ENCODE measurements at regions not wholly inside any gene's neighbourhood (a gene's known extent, or its start where the extent isn't known, plus 50 kb on each side); places are given as distances from the start of the nearest gene placed in this dataset.

- Histone ChIP-seq H4K8ac (ENCODE audit: extremely low read depth, insufficient read depth, low read length) (no peak overlapping the region), H3K79me2 (ENCODE audit: control insufficient read depth in 1 of 2, insufficient read depth in 2 of 2, low read length in 2 of 2) (no peaks in the 10 kb centered on the region), H3K56ac (replicated peaks; ENCODE audit: insufficient read length, low read depth, low read length) (no peak overlapping the region), H3K4ac (replicated peaks; ENCODE audit: insufficient read length, low read depth, low read length) (no peak overlapping the region), H3K4me2 (ENCODE audit: insufficient read depth in 1 of 2, low read depth in 2 of 2, low read length in 2 of 2) (no peak overlapping the region), H3K18ac (ENCODE audit: extremely low read depth, low read length) (no peak overlapping the region), H3K23ac (ENCODE audit: insufficient read length) (no peak overlapping the region), H3K4me3 (ENCODE audit: extremely low read depth in 1 of 4, insufficient read depth in 2 of 4, low read depth in 3 of 4, low read length in 4 of 4) (no peak overlapping the region), H3K14ac (ENCODE audit: insufficient read length) (no peak overlapping the region), H2BK120ac (replicated peaks; ENCODE audit: low read depth, low read length) (no peak overlapping the region), H2AK5ac (ENCODE audit: low read depth, low read length) (no peak overlapping the region), H2BK20ac (ENCODE audit: low read length) (no peak overlapping the region), H3K23me2 (ENCODE audit: low read depth, low read length) (no peaks in the 10 kb centered on the region), H3K4me1 (replicated peaks in 1 of 4; ENCODE audit: control insufficient read depth in 3 of 4, insufficient read depth in 4 of 4, low read length in 3 of 4) (peaks cover 0 to 6% (median 0%) of the 10 kb centered on the region in 4 experiments; a peak in 2 of 7 replicates), H3K9ac (replicated peaks in 1 of 4; ENCODE audit: extremely low read depth in 1 of 4, low read depth in 3 of 4, low read length in 3 of 4) (no peak overlapping the region), H4K20me1 (replicated peaks in 1 of 2; ENCODE audit: control insufficient read depth in 1 of 2, insufficient read depth in 2 of 2, low read length in 2 of 2) (no peaks in the 10 kb centered on the region), H3K27me3 (replicated peaks in 1 of 4; ENCODE audit: control insufficient read depth in 3 of 4, extremely low read depth in 1 of 4, insufficient read depth in 3 of 4, low read length in 3 of 4) (no peaks in the 10 kb centered on the region), H2AFZ (ENCODE audit: low read length) (no peak overlapping the region), H2BK5ac (ENCODE audit: low read depth, low read length) (no peak overlapping the region), H2BK15ac (ENCODE audit: low read length) (no peak overlapping the region), H3K9me3 (ENCODE audit: insufficient read depth in 2 of 2, low read depth in 1 of 2, low read length in 1 of 2) (no peaks in the 10 kb centered on the region), H3K36me3 (ENCODE audit: control insufficient read depth in 2 of 4, insufficient read depth in 4 of 4, low read length in 3 of 4) (no peaks in the 10 kb centered on the region), H4K5ac (ENCODE audit: insufficient read length, low read depth, low read length) (no peak overlapping the region), H3K79me1 (ENCODE audit: low read depth, low read length) (no peaks in the 10 kb centered on the region), H3K27ac (ENCODE audit: low read depth, low read length) (no peak overlapping the region), H2BK12ac (ENCODE audit: low read depth, low read length) (no peak overlapping the region), H4K91ac (replicated peaks; ENCODE audit: insufficient read length, low read length) (no peak overlapping the region)
- DNase-seq (ENCODE audit: low read depth in 1 of 2, low spot score in 2 of 2) (no peak), FAIRE-seq (no peak)
- CTCF ChIA-PET (ENCODE audit: partially characterized antibody) = interaction anchor here (1.1 to 2.2 kb wide), 3 partner anchors 11 to 377 kb away, joined by 3 to 17 read pairs (median 4); no protein-coding TSS in a partner anchor
- POLR2A ChIA-PET (ENCODE audit: partially characterized antibody) = no interaction called here
- TF ChIP-seq NANOG (IDR thresholded peaks at IDR 0.05; ENCODE audit: insufficient read depth, low read depth, low read length, poor library complexity, severe bottlenecking) (no peak), HDAC6 (IDR thresholded peaks at IDR 0.05; ENCODE audit: low read depth, low read length) (no peak), CEBPB (IDR thresholded peaks at IDR 0.05; ENCODE audit: low read depth, low read length) (no peak)
- WGBS, 2 experiments (ENCODE audit: extremely low coverage in 1 of 2, insufficient coverage in 1 of 2, insufficient read length in 1 of 2, insufficient replicate concordance in 2 of 2, low coverage in 1 of 2, low lambda C conversion rate in 2 of 2, missing lambda C conversion rate in 1 of 2) = 79% methylated on average over 2 of the region's 2 CpGs; no CpG with 5 or more reads in 1 of the 2 experiments
These were observed 378.5 kb downstream of the PLPP3 start for GRCh38 chr1:56200896-56201295.
